Lower leg skin (tissue), 4 donors: ENCODE measurements at regions not wholly inside any gene's neighbourhood (a gene's known extent, or its start where the extent isn't known, plus 50 kb on each side); places are given as distances from the start of the nearest gene placed in this dataset.

Source experiments
- DNase-seq, 2 donors: peaks; one replicate each; pipeline ENCODE4 v3.0.0-alpha.2; 2019; ENCODE audit warnings: low spot score in 2 of 2
- H3K4me3 ChIP-seq: fragments of 200-600 bp; sonication (generic); 2 replicates; pipeline ENCODE4 v1.5.1; 2017; ENCODE audit warnings: mild to moderate bottlenecking, low read depth; ENCODE audit not compliant: poor library complexity, severe bottlenecking
- POLR2A ChIP-seq, 2 donors: fragments of 450-650 bp; IDR thresholded peaks; one replicate each; pipeline ENCODE4 v1.6.1; 2016 to 2017; ENCODE audit warnings: antibody characterized with exemption in 2 of 2, mild to moderate bottlenecking in 1 of 2, moderate library complexity in 1 of 2
- WGBS, 2 donors: methylation state at CpG; one replicate each; pipeline ENCODE4 v1.1.5; 2018; 5-methylcytosine and 5-hydroxymethylcytosine counted together
- intact Hi-C: fragments of 100-400 bp; cut with DNase I; formaldehyde crosslinking; loops from one replicate; pipeline ENCODE4 v1.15.0; 2023; ENCODE audit warnings: low total_unique reads
- TF ChIP-seq, protein P1 (sequence below), 3 donors: fragments of 450-650 bp; IDR thresholded peaks; one replicate each; pipeline ENCODE4 v1.5.1; 2016; ENCODE audit warnings: antibody characterized with exemption in 3 of 3, mild to moderate bottlenecking in 3 of 3, moderate library complexity in 2 of 3

DNA sequence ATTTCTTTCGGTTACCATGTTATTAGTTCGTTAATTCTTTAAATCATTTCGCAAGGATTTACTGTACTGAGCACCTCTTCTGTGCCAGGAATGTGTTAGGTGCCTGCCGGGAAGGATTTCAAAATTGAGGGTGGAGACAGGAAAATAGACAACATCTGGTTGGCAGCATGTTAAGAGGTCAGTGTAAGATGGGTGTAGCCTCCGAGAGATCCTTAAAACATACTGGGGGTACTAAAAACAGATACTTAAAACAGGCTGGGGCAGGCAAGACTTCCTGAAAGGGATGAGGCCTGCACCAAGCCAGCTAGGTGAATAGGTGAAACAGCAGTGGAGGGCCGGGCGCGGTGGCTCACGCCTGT lies 178.0 kb upstream of the SGK1 start:
- H3K4me3 ChIP-seq, result no peak overlapping the region
- WGBS, 2 donors, result 24 to 49% methylated on average over 5 to 8 of the region's 9 CpGs
- intact Hi-C loops, result no loop called here
- TF ChIP-seq POLR2A (IDR thresholded peaks at IDR 0.05), result no peak
- TF ChIP-seq, protein P1, sequence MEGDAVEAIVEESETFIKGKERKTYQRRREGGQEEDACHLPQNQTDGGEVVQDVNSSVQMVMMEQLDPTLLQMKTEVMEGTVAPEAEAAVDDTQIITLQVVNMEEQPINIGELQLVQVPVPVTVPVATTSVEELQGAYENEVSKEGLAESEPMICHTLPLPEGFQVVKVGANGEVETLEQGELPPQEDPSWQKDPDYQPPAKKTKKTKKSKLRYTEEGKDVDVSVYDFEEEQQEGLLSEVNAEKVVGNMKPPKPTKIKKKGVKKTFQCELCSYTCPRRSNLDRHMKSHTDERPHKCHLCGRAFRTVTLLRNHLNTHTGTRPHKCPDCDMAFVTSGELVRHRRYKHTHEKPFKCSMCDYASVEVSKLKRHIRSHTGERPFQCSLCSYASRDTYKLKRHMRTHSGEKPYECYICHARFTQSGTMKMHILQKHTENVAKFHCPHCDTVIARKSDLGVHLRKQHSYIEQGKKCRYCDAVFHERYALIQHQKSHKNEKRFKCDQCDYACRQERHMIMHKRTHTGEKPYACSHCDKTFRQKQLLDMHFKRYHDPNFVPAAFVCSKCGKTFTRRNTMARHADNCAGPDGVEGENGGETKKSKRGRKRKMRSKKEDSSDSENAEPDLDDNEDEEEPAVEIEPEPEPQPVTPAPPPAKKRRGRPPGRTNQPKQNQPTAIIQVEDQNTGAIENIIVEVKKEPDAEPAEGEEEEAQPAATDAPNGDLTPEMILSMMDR (IDR thresholded peaks at IDR 0.05), result no peak
- DNase-seq, result no peak

DNA sequence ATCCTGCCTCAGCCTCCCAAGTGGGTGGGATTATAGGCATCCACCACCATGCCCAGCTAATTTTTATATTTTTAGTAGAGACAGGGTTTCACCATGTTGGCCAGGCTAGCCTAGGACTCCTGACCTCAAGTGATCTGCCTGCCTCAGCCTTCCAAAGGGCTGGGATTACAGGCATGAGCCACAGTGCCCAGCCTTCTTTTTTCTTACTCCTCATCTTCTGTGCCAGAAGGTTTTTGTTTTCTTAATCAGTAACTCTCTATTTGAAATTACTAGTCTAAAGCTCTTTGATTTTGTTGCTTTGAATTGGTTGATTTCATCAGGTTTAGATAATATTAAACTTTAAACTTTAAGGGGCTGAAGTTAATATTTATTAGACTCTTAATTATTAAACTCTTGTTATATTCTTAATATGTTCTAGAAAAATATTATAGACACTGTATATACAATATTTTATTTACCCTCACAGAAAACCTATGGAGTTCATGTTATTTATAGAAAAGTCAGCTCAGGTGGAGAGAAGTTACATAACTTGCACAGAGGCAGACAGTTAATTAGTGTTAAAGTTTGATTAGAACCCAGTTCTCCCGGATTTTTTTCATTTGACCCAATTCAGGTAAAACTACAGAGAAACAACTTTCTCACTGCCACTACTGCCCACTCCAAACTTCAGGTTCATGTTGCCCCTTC lies 177.4 kb upstream of the SGK1 start:
- 29 to 60% methylated on average over 1 of the region's 1 CpG for WGBS, 2 donors
- intact Hi-C loops, result no loop called here
- TF ChIP-seq POLR2A (IDR thresholded peaks at IDR 0.05), result no peak
- H3K4me3 ChIP-seq, result no peak overlapping the region
- DNase-seq, result no peak

DNA sequence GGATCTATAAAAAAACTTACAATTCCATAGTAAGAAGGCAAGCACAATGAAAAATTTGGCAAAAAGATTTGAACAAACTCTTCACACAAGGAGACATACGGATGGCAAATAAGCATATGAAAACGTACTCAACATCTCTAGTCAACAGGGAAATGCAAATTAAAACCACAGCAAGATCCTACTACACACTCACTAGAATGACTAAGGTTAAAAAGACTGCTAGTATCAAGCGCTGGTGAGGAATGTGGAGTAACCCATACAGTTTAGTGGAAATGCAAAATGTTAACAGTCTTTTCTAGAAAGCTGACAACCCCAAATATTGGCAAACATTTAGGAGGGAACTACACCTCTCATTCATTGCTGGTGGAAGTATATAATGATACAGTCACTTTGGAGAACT lies 175.9 kb upstream of the SGK1 start:
- TF ChIP-seq, protein P1 (IDR thresholded peaks at IDR 0.05), result no peak
- TF ChIP-seq POLR2A (IDR thresholded peaks at IDR 0.05), result no peak
- intact Hi-C loops, result no loop called here
- no peak for DNase-seq
- WGBS, 2 donors, result 81 to 90% methylated on average over 3 of the region's 3 CpGs
- no peak overlapping the region for H3K4me3 ChIP-seq

DNA sequence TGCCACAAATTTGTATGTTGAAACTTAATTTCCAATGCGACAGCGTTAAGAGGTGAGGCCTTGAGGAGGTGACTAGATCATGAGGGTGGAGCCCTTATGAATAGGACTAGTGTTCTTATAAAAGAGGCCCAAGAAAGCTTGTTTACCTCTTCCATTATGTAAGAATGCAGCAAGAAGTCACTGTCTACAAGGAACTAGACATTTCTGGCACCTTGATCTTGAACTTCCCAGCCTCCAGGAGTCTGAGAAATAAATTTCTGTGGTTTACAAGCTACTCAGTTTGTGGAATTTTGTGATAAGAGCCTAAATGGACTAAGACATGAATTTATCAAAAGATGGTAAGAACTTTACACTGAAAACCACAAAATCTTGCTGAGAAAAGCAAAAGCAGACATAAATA lies 173.6 kb upstream of the SGK1 start:
- WGBS, 2 donors, result 69 to 76% methylated on average over 2 of the region's 2 CpGs
- no peak for DNase-seq
- TF ChIP-seq, protein P1 (IDR thresholded peaks at IDR 0.05), result no peak
- no peak for TF ChIP-seq POLR2A (IDR thresholded peaks at IDR 0.05)
- no peak overlapping the region for H3K4me3 ChIP-seq
- intact Hi-C loops, result no loop called here

DNA sequence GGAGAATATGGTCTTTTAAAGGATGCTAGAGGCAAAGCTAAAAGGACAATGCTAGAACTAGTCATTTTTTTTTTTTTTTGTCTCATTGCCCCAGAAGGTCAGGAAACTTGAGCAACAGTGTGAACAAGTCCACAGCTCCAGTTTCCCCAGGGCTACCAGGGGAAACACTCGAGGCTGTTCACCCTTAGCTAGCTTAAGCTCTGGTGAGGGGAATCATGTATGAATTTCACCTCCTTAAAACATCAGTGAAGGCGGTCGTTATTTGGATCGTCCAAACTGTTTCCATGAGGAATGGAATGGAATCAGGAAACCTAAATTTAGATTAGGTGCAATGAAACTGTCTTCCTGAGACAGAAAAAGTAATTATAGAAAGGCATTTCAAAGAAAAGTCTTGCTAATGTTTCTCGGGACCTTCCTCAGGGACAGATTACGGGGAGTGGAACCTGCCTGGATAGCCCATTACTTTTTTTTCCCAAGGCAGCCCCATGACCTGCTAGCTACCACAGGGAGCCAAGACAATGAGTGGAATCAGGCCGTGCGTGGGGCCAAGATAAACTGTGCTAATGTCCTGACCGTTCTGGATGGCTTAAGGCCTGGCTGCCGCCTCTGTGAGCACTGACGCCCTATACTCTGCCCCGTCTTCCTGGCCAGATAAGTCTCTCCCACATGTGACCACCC lies 164.8 kb upstream of the SGK1 start:
- DNase-seq, result no peak
- intact Hi-C loops, result no loop called here
- H3K4me3 ChIP-seq, result no peak overlapping the region
- WGBS, 2 donors, result 72 to 75% methylated on average over 12 of the region's 12 CpGs
- TF ChIP-seq, protein P1 (IDR thresholded peaks at IDR 0.05), result no peak
- no peak for TF ChIP-seq POLR2A (IDR thresholded peaks at IDR 0.05)

DNA sequence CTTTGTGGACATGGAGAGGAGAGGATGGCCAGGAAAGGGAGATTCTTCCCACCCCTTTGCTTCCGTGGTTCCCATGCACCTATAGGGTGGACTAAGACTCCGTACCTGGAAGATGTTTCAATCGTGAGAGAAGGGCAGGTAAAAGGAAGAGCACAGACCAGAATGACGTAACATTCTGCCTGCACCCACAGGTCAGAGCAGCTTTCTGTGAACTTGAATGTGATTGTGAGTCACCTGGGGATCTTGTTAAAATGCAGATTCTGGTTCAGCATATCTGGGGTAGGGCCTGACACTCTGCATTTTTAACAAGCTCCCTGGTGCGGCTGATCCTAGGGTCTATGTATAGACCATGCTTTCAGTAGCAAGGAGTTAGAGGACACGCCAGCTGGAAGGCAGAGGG lies 164.1 kb upstream of the SGK1 start:
- no peak overlapping the region for H3K4me3 ChIP-seq
- 74% methylated on average over 6 of the region's 6 CpGs for WGBS, 2 donors
- TF ChIP-seq, protein P1 (IDR thresholded peaks at IDR 0.05), result no peak
- no peak for TF ChIP-seq POLR2A (IDR thresholded peaks at IDR 0.05)
- intact Hi-C loops, result no loop called here
- no peak for DNase-seq
